ENCODE measurements at regions not wholly inside any gene's neighbourhood (a gene's known extent, or its start where the extent isn't known, plus 50 kb on each side); places are given as distances from the start of the nearest gene placed in this dataset.

DNA sequence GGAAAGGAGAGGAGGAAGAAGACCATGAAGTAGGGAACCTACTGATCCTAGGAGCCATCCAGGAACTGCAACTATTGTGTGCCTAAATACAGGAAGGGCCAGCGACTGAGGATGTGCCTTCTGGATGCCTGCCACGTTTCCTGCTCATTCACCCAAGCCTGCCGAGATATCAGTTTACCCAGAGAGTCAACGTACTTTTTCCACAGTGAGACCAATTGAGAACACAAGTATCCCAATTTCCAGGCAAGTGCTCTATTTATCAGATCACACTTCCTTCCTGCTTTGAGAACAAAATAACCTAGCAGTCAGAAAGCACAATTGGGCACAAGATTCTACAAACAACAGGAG is 122.4 kb downstream of the AKAP11 start:
- intact Hi-C loops (cut with micrococcal nuclease; ENCODE audit: unreplicated experiment) = no loop called here
- POLR2A ChIA-PET = no interaction called here
- no peaks in the 10 kb centered on the region for H3K27me3 ChIP-seq (ENCODE audit: control insufficient read depth, insufficient read depth, low read length)
- BruUV-seq (replicated peaks) = no TSS peak
- no peak for ATAC-seq
- no peaks in the 10 kb centered on the region for H3K36me3 ChIP-seq (ENCODE audit: control insufficient read depth, insufficient read depth, low read length)
- no peaks in the 10 kb centered on the region for H3K4me1 ChIP-seq (ENCODE audit: control insufficient read depth, insufficient read depth, low read length)
- no peak overlapping the region for H3K27ac ChIP-seq (ENCODE audit: low read length)
- H3K9me3 ChIP-seq (ENCODE audit: control insufficient read depth, insufficient read depth, low read depth, low read length) = no peaks in the 10 kb centered on the region
- in situ Hi-C loops (cut with HindIII; ENCODE audit: low pct_unique_long_range_greater_than_20kb, low sequenced_read_pairs) = no loop called here
- no peak for DNase-seq (ENCODE audit: low read depth, low spot score)
- no peak overlapping the region for H3K4me3 ChIP-seq (ENCODE audit: low read depth in 2 of 2, low read length in 2 of 2)
- CTCF ChIA-PET = no interaction called here
- TF ChIP-seq SIN3A (IDR thresholded peaks at IDR 0.05; ENCODE audit: borderline replicate concordance, insufficient read depth, low read depth, low read length) (no peak), CTCF (IDR thresholded peaks at IDR 0.05) (no peak), TCF7L2 (IDR thresholded peaks at IDR 0.05; ENCODE audit: low read depth, low read length) (no peak), REST (IDR thresholded peaks at IDR 0.05; ENCODE audit: insufficient read depth in 1 of 2, low read depth in 2 of 2, low read length in 1 of 2) (no peak), POLR2AphosphoS5 (IDR thresholded peaks at IDR 0.05; ENCODE audit: low read depth, low read length) (no peak)

DNA sequence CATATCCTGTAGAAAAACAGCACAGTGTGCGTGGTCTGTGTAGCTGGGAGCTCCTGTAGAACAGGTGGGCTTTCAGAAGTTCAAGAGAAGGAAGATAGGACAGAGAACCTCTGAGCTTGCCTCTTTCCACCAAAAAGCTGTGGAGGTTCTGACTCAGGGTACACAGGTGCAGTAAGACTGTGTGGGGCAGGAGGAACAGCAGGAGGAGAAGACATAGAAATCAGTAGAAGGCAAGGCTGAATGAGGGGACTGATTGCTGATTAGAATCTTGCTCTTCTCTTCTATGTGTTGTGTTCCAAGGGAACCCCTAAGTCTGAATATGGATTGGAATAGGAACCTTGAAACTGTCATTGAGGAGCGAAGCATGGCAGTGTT is 122.7 kb downstream of the AKAP11 start:
- Histone ChIP-seq H3K27ac (ENCODE audit: low read length) (no peak overlapping the region), H3K4me3 (ENCODE audit: low read depth in 2 of 2, low read length in 2 of 2) (no peak overlapping the region), H3K36me3 (ENCODE audit: control insufficient read depth, insufficient read depth, low read length) (no peaks in the 10 kb centered on the region), H3K9me3 (ENCODE audit: control insufficient read depth, insufficient read depth, low read depth, low read length) (no peaks in the 10 kb centered on the region), H3K27me3 (ENCODE audit: control insufficient read depth, insufficient read depth, low read length) (no peaks in the 10 kb centered on the region), H3K4me1 (ENCODE audit: control insufficient read depth, insufficient read depth, low read length) (no peaks in the 10 kb centered on the region)
- ATAC-seq (no peak), DNase-seq (ENCODE audit: low read depth, low spot score) (no peak)
- POLR2A ChIA-PET = no interaction called here
- no TSS peak for BruUV-seq (replicated peaks)
- TF ChIP-seq REST (IDR thresholded peaks at IDR 0.05; ENCODE audit: insufficient read depth in 1 of 2, low read depth in 2 of 2, low read length in 1 of 2) = no peak
- TF ChIP-seq POLR2AphosphoS5 (IDR thresholded peaks at IDR 0.05; ENCODE audit: low read depth, low read length) = no peak
- no peak for TF ChIP-seq SIN3A (IDR thresholded peaks at IDR 0.05; ENCODE audit: borderline replicate concordance, insufficient read depth, low read depth, low read length)
- TF ChIP-seq CTCF (IDR thresholded peaks at IDR 0.05) = no peak
- no peak for TF ChIP-seq TCF7L2 (IDR thresholded peaks at IDR 0.05; ENCODE audit: low read depth, low read length)
- CTCF ChIA-PET = no interaction called here
- intact Hi-C loops (cut with micrococcal nuclease; ENCODE audit: unreplicated experiment) (no loop called here), in situ Hi-C loops (cut with HindIII; ENCODE audit: low pct_unique_long_range_greater_than_20kb, low sequenced_read_pairs) (no loop called here)
